Gastrocnemius medialis (tissue), 4 donors: ENCODE measurements at regions not wholly inside any gene's neighbourhood (a gene's known extent, or its start where the extent isn't known, plus 50 kb on each side); places are given as distances from the start of the nearest gene placed in this dataset.

ENCODE experiments used
- ATAC-seq, 2 donors: fragments of 150-250 bp; one replicate each; pipeline ENCODE4 v1.9.1; 2016
- DNase-seq, 2 donors: peaks; one replicate each; pipeline ENCODE4 v3.0.0-alpha.2; 2019
- H3K27ac ChIP-seq, 4 donors: fragments of 200-600 bp; sonication (generic); 1 replicate in 1 of 4; 2 replicates in 3 of 4; pipeline ENCODE4 v1.5.1; 2016 to 2018; ENCODE audit warnings: mild to moderate bottlenecking in 2 of 4, moderate library complexity in 1 of 4
- H3K27me3 ChIP-seq, 3 donors: fragments of 200-600 bp; sonication (generic) in 2 of 3; 1 replicate in 1 of 3; 2 replicates in 2 of 3; pipeline versions ENCODE4 v1.5.1 to v1.6.0; 2016 to 2019; ENCODE audit warnings: mild to moderate bottlenecking in 1 of 3, moderate library complexity in 1 of 3
- H3K36me3 ChIP-seq, 2 donors: fragments of 200-600 bp; sonication (generic) in 1 of 2; one replicate each; pipeline ENCODE4 v1.5.1; 2017 to 2018
- H3K4me1 ChIP-seq, 2 donors: fragments of 200-600 bp; sonication (generic) in 1 of 2; one replicate each; pipeline ENCODE4 v1.5.1; 2016 to 2017; ENCODE audit warnings: mild to moderate bottlenecking in 2 of 2
- H3K4me3 ChIP-seq, 4 donors: fragments of 200-600 bp; sonication (generic) in 3 of 4; 1 replicate in 1 of 4; 2 replicates in 3 of 4; pipeline ENCODE4 v1.5.1; 2016 to 2019; ENCODE audit warnings: mild to moderate bottlenecking in 2 of 4
- H3K9me3 ChIP-seq, 3 donors: fragments of 200-600 bp; sonication (generic) in 2 of 3; 1 replicate in 1 of 3; 2 replicates in 2 of 3; pipeline ENCODE4 v1.5.1; 2016 to 2019
- CTCF ChIP-seq, 5 experiments: fragments of 450-650 bp in 3 of 5; fragments of 200-600 bp in 2 of 5; sonication (generic) in 2 of 5; IDR thresholded peaks in 4 of 5; conservative IDR thresholded peaks in 1 of 5; 1 replicate in 4 of 5; 2 replicates in 1 of 5; pipeline ENCODE4 v1.5.1; 2016 to 2019; ENCODE audit warnings: antibody characterized with exemption in 5 of 5, mild to moderate bottlenecking in 3 of 5, moderate library complexity in 3 of 5
- POLR2A ChIP-seq, 2 donors: fragments of 450-650 bp; IDR thresholded peaks; one replicate each; pipeline ENCODE4 v1.6.1; 2017; ENCODE audit warnings: antibody characterized with exemption in 2 of 2, mild to moderate bottlenecking in 2 of 2, moderate library complexity in 2 of 2
- in situ Hi-C, 4 donors: fragments of 200-750 bp; cut with MboI; loops; one replicate each; pipeline versions ENCODE4 v1.15.0 to v1.8.0; 2017; ENCODE audit warnings: low sequenced_read_pairs in 4 of 4
- intact Hi-C: fragments of 100-400 bp; cut with DNase I; formaldehyde crosslinking; loops from one replicate; pipeline ENCODE4 v1.15.1; 2023; ENCODE audit warnings: low total_unique reads

- Histone ChIP-seq H3K36me3 (no peaks in the 10 kb centered on the region), H3K4me1 (no peaks in the 10 kb centered on the region), H3K9me3 (no peaks in the 10 kb centered on the region), H3K4me3 (no peak overlapping the region), H3K27ac (no peak overlapping the region), H3K27me3 (no peaks in the 10 kb centered on the region)
- TF ChIP-seq POLR2A (IDR thresholded peaks at IDR 0.05) = no peak
- TF ChIP-seq CTCF (IDR thresholded peaks at IDR 0.05 in 4 of 5, conservative IDR thresholded peaks at IDR 0.05 in 1 of 5) = no peak
- in situ Hi-C loops (no loop called here), intact Hi-C loops (no loop called here)
- DNase-seq = no peak
- no peak for ATAC-seq
Measured at GRCh38 chr11:92391808-92392207, 167.2 kb downstream of the FAT3 start.

GRCh38 chr11:92393218-92393617 lies 168.6 kb downstream of the FAT3 start:
- no peak for TF ChIP-seq CTCF (IDR thresholded peaks at IDR 0.05 in 4 of 5, conservative IDR thresholded peaks at IDR 0.05 in 1 of 5)
- no peak for TF ChIP-seq POLR2A (IDR thresholded peaks at IDR 0.05)
- no peaks in the 10 kb centered on the region for H3K36me3 ChIP-seq
- in situ Hi-C loops (no loop called here), intact Hi-C loops (no loop called here)
- ATAC-seq (no peak), DNase-seq (no peak)
- H3K4me1 ChIP-seq = no peaks in the 10 kb centered on the region
- no peak overlapping the region for H3K4me3 ChIP-seq
- H3K27me3 ChIP-seq = no peaks in the 10 kb centered on the region
- H3K27ac ChIP-seq = no peak overlapping the region
- H3K9me3 ChIP-seq = no peaks in the 10 kb centered on the region

GRCh38 chr11:92396133-92396532 lies 171.5 kb downstream of the FAT3 start:
- Histone ChIP-seq H3K27me3 (no peaks in the 10 kb centered on the region), H3K36me3 (no peaks in the 10 kb centered on the region), H3K27ac (no peak overlapping the region), H3K4me3 (no peak overlapping the region), H3K4me1 (no peaks in the 10 kb centered on the region), H3K9me3 (no peaks in the 10 kb centered on the region)
- ATAC-seq = no peak
- no peak for TF ChIP-seq POLR2A (IDR thresholded peaks at IDR 0.05)
- no peak for TF ChIP-seq CTCF (IDR thresholded peaks at IDR 0.05 in 4 of 5, conservative IDR thresholded peaks at IDR 0.05 in 1 of 5)
- no peak for DNase-seq
- in situ Hi-C loops (no loop called here), intact Hi-C loops (no loop called here)

- no peaks in the 10 kb centered on the region for H3K9me3 ChIP-seq
- no peak overlapping the region for H3K27ac ChIP-seq
- DNase-seq = no peak
- no peaks in the 10 kb centered on the region for H3K27me3 ChIP-seq
- no peaks in the 10 kb centered on the region for H3K36me3 ChIP-seq
- no peaks in the 10 kb centered on the region for H3K4me1 ChIP-seq
- intact Hi-C loops = no loop called here
- no peak overlapping the region for H3K4me3 ChIP-seq
- in situ Hi-C loops = no loop called here
- no peak for TF ChIP-seq CTCF (IDR thresholded peaks at IDR 0.05 in 4 of 5, conservative IDR thresholded peaks at IDR 0.05 in 1 of 5)
- TF ChIP-seq POLR2A (IDR thresholded peaks at IDR 0.05) = no peak
- no peak for ATAC-seq
Measured at GRCh38 chr11:92397221-92397755, 172.7 kb downstream of the FAT3 start.

- Histone ChIP-seq H3K4me1 (no peaks in the 10 kb centered on the region), H3K9me3 (no peaks in the 10 kb centered on the region), H3K27me3 (no peaks in the 10 kb centered on the region), H3K27ac (no peak overlapping the region), H3K4me3 (no peak overlapping the region), H3K36me3 (no peaks in the 10 kb centered on the region)
- no peak for TF ChIP-seq POLR2A (IDR thresholded peaks at IDR 0.05)
- TF ChIP-seq CTCF (IDR thresholded peaks at IDR 0.05 in 4 of 5, conservative IDR thresholded peaks at IDR 0.05 in 1 of 5) = no peak
- intact Hi-C loops (no loop called here), in situ Hi-C loops (no loop called here)
- no peak for ATAC-seq
- no peak for DNase-seq
Measured at GRCh38 chr11:92399705-92400104, 175.1 kb downstream of the FAT3 start.
